Type B pancreatic cell (in vitro differentiated cells): ENCODE measurements at regions not wholly inside any gene's neighbourhood (a gene's known extent, or its start where the extent isn't known, plus 50 kb on each side); places are given as distances from the start of the nearest gene placed in this dataset.
"Not testable (repeated sequence)": the region's sequence is repeated elsewhere in the genome, so short reads cannot be mapped to it uniquely, and the experiment has no call there.

ENCODE experiments used
- DNase-seq: peaks from one replicate; pipeline ENCODE4 v3.0.0; 2021; ENCODE audit warnings: mixed read lengths; ENCODE audit not compliant: unreplicated experiment; ENCODE audit errors: extremely low spot score
- H3K27ac Mint-ChIP-seq: 2 replicates; pipeline ENCODE4 v1.8.0; 2021; ENCODE audit warnings: mild to moderate bottlenecking, mixed read lengths
- H3K27me3 Mint-ChIP-seq: 2 replicates; pipeline ENCODE4 v1.8.0; 2021; ENCODE audit warnings: mixed read lengths
- H3K36me3 Mint-ChIP-seq: 2 replicates; pipeline ENCODE4 v1.8.0; 2021; ENCODE audit warnings: mixed read lengths
- H3K4me1 Mint-ChIP-seq: one replicate; pipeline ENCODE4 v1.8.0; 2021; ENCODE audit warnings: mixed read lengths; ENCODE audit not compliant: unreplicated experiment
- H3K4me3 Mint-ChIP-seq: 2 replicates; pipeline ENCODE4 v1.8.0; 2021; ENCODE audit warnings: mild to moderate bottlenecking, mixed read lengths
- H3K9me3 Mint-ChIP-seq: 2 replicates; pipeline ENCODE4 v1.8.0; 2021; ENCODE audit warnings: mixed read lengths
- TF ChIP-seq, protein P1 (sequence below): fragments of 200-600 bp; sonication (generic); conservative IDR thresholded peaks from 2 replicates; pipeline ENCODE4 v1.5.0; 2021; ENCODE audit warnings: antibody characterized with exemption, mild to moderate bottlenecking

- peaks cover 9% of the 10 kb centered on the region for H3K4me1 Mint-ChIP-seq
- no peaks in the 10 kb centered on the region for H3K9me3 Mint-ChIP-seq
- TF ChIP-seq, protein P1, sequence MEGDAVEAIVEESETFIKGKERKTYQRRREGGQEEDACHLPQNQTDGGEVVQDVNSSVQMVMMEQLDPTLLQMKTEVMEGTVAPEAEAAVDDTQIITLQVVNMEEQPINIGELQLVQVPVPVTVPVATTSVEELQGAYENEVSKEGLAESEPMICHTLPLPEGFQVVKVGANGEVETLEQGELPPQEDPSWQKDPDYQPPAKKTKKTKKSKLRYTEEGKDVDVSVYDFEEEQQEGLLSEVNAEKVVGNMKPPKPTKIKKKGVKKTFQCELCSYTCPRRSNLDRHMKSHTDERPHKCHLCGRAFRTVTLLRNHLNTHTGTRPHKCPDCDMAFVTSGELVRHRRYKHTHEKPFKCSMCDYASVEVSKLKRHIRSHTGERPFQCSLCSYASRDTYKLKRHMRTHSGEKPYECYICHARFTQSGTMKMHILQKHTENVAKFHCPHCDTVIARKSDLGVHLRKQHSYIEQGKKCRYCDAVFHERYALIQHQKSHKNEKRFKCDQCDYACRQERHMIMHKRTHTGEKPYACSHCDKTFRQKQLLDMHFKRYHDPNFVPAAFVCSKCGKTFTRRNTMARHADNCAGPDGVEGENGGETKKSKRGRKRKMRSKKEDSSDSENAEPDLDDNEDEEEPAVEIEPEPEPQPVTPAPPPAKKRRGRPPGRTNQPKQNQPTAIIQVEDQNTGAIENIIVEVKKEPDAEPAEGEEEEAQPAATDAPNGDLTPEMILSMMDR = no peak
- DNase-seq = no peak
- H3K4me3 Mint-ChIP-seq = no peak overlapping the region
- no peaks in the 10 kb centered on the region for H3K27me3 Mint-ChIP-seq
- no peak overlapping the region for H3K27ac Mint-ChIP-seq
- H3K36me3 Mint-ChIP-seq = no peaks in the 10 kb centered on the region
Measured at GRCh38 chr5:34552686-34553085, 103.4 kb upstream of the RAI14 start.

DNA sequence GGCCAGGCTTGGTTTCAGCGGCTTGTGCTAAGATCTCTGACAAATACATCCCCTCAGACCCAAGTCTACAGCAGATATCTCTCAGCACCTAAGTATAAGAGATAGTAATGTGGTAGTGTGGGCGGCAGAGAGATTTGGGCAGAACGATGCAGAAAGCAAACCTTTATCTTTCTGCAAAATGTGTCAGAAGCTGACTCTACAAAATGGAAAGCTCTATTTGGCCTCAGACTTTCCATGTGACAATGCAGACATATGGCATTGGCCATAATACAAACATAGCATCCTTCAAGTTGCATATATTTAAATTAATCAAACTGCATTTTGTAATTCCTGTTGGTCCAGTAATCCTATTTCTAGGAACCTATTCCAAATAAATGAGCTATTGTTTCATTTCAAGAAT, 102.5 kb upstream of the RAI14 start:
- Mint-ChIP-seq H3K4me1 (peaks cover 8% of the 10 kb centered on the region), H3K4me3 (no peak overlapping the region), H3K36me3 (no peaks in the 10 kb centered on the region), H3K27ac (no peak overlapping the region), H3K27me3 (no peaks in the 10 kb centered on the region), H3K9me3 (no peaks in the 10 kb centered on the region)
- no peak for DNase-seq
- TF ChIP-seq, protein P1 = no peak

GRCh38 chr5:34554641-34555040, 101.5 kb upstream of the RAI14 start:
- H3K27ac Mint-ChIP-seq = no peak overlapping the region
- no peaks in the 10 kb centered on the region for H3K9me3 Mint-ChIP-seq
- H3K36me3 Mint-ChIP-seq = no peaks in the 10 kb centered on the region
- no peak overlapping the region for H3K4me3 Mint-ChIP-seq
- peaks cover 4% of the 10 kb centered on the region for H3K4me1 Mint-ChIP-seq
- no peak for DNase-seq
- TF ChIP-seq, protein P1 = no peak
- H3K27me3 Mint-ChIP-seq = no peaks in the 10 kb centered on the region

DNA sequence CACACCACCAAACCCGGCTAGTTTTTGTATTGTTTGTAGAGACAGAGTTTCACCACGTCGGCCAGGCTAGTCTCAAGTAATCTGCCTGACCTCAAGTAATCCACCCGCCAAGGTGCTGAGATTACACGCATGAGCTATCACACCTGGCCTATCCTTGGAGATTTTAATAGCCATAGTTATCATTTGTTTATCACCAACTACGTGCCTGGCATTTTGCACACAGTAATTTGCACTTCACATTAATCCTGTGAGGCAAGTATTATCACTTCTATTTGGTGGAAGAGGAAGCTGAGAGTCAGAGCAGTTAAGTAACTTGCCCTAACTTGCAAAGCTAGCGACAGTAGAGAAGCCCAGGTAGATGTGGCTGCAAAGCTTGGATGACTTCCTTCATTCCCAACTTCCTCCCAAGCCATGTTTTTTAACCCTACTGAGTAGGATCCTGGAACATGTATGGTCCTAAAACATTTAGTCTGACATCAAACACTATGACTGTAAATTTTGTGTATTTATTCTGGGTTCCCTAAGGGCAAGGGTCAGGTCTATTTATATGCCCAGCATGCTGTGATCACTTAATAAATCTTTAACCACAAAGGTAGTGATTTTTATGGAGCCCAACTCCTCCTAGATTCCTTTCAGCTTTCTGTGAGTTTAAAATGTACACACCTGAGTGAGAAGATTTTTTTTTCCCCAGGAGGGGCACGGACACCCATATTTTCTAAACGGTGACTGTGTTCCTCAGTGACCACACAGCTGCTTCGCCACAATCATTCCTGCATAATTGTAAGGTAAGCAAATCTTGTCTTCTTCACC, 100.2 kb upstream of the RAI14 start:
- Mint-ChIP-seq H3K4me1 (peaks cover 4% of the 10 kb centered on the region), H3K27me3 (no peaks in the 10 kb centered on the region), H3K36me3 (no peaks in the 10 kb centered on the region), H3K27ac (no peak overlapping the region), H3K4me3 (no peak overlapping the region), H3K9me3 (no peaks in the 10 kb centered on the region)
- no peak for DNase-seq
- TF ChIP-seq, protein P1 = no peak

DNA sequence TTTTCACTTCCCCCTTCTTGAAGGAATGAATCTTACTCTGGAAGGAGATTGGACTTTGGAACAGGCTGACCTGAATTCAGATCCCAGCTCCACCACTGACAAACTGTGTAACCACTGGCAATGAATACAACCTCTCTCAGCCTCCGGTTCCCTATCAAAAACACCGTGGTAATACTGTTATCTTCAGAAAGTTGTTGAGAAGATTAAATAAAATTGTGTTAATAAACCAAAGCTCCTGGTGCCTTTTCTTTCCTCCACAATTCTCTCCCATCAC, 99.7 kb upstream of the RAI14 start:
- Mint-ChIP-seq H3K9me3 (no peaks in the 10 kb centered on the region), H3K36me3 (no peaks in the 10 kb centered on the region), H3K4me1 (peaks cover 4% of the 10 kb centered on the region), H3K27ac (no peak overlapping the region), H3K4me3 (no peak overlapping the region), H3K27me3 (no peaks in the 10 kb centered on the region)
- no peak for DNase-seq
- TF ChIP-seq, protein P1 = no peak

DNA sequence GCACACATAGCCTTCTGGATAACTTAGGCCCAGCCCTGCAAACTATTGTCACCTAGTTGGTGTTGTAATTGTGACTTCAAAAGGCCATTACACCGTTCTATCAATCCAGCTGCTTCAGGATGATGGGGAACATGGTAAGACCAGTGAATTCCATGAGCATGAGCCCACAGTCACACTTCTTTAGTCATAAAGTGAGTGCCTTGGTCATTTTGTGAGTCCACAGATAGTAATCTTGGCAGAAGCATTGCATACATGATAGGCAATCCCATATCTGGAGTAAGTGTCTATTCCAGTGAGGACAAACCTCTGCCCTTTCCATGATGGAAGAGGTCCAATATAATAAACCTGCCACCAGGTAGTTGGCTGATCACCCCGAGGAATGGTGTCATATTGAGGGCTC, 94.5 kb upstream of the RAI14 start:
- H3K36me3 Mint-ChIP-seq, H3K4me3 Mint-ChIP-seq, DNase-seq, H3K27me3 Mint-ChIP-seq, H3K9me3 Mint-ChIP-seq, H3K27ac Mint-ChIP-seq: not testable (repeated sequence)
- H3K4me1 Mint-ChIP-seq = peaks cover 17% of the 10 kb centered on the region
